Neural cell (in vitro differentiated cells): ENCODE measurements at regions not wholly inside any gene's neighbourhood (a gene's known extent, or its start where the extent isn't known, plus 50 kb on each side); places are given as distances from the start of the nearest gene placed in this dataset.

Source experiments
- H2AFZ ChIP-seq: fragments of 200-600, 300-800 bp; sonication (generic), shearing (Covaris generic); 2 replicates; pipeline ENCODE4 v1.6.0; 2014; ENCODE audit warnings: low read depth, mild to moderate bottlenecking, antibody characterized with exemption, low read length, moderate library complexity
- H3F3A ChIP-seq: fragments of 200-600 bp; shearing (Covaris generic); 2 replicates; pipeline ENCODE4 v1.6.1; 2016; ENCODE audit warnings: mild to moderate bottlenecking, moderate library complexity, mixed read lengths, antibody characterized with exemption, low read length; ENCODE audit not compliant: insufficient read depth, poor library complexity, severe bottlenecking
- H3K27ac ChIP-seq: fragments of 200-600, 300-800 bp; sonication (generic), shearing (Covaris generic); 2 replicates; pipeline ENCODE4 v1.5.1; 2014; ENCODE audit warnings: mild to moderate bottlenecking, low read length, moderate library complexity
- H3K27me3 ChIP-seq: fragments of 300-800, 200-600 bp; sonication (generic), shearing (Covaris generic); 2 replicates; pipeline ENCODE4 v1.6.0; 2014; ENCODE audit warnings: mild to moderate bottlenecking, low read depth, low read length, moderate library complexity; ENCODE audit not compliant: insufficient read depth
- H3K36me3 ChIP-seq: fragments of 300-800, 200-600 bp; sonication (generic), shearing (Covaris generic); 2 replicates; pipeline ENCODE4 v1.5.1; 2014; ENCODE audit warnings: mild to moderate bottlenecking, antibody characterized with exemption, low read length, moderate library complexity; ENCODE audit not compliant: insufficient read depth
- H3K4me2 ChIP-seq: fragments of 300-800, 200-600 bp; sonication (generic), shearing (Covaris generic); 2 replicates; pipeline ENCODE4 v1.6.0; 2014; ENCODE audit warnings: mild to moderate bottlenecking, low read length
- H3K4me3 ChIP-seq: fragments of 300-800, 200-600 bp; sonication (generic), shearing (Covaris generic); 2 replicates; pipeline ENCODE4 v1.5.1; 2014; ENCODE audit warnings: mild to moderate bottlenecking, low read length, moderate library complexity
- H3K79me2 ChIP-seq: fragments of 200-600 bp; shearing (Covaris generic); replicated peaks from 2 replicates; pipeline ENCODE4 v1.6.0; 2014; ENCODE audit warnings: mild to moderate bottlenecking, low read length, moderate library complexity; ENCODE audit not compliant: insufficient read depth
- H3K9ac ChIP-seq: fragments of 300-800, 200-600 bp; sonication (generic), shearing (Covaris generic); 2 replicates; pipeline ENCODE4 v1.6.1; 2016; ENCODE audit warnings: mild to moderate bottlenecking, low read length, mixed read lengths
- H3K9me2 ChIP-seq: fragments of 200-600 bp; shearing (Covaris generic); 2 replicates; pipeline ENCODE4 v1.6.1; 2016; ENCODE audit warnings: mild to moderate bottlenecking, low read length, mixed read lengths; ENCODE audit not compliant: insufficient read depth
- H3K9me3 ChIP-seq: fragments of 200-600, 300-800 bp; sonication (generic), shearing (Covaris generic); 2 replicates; pipeline ENCODE4 v1.6.1; 2016; ENCODE audit warnings: mild to moderate bottlenecking, mixed run types, low read length, moderate library complexity, mixed read lengths
- H4K20me1 ChIP-seq: fragments of 200-600 bp; shearing (Covaris generic); 2 replicates; pipeline ENCODE4 v1.6.1; 2016; ENCODE audit warnings: mild to moderate bottlenecking, mixed run types; ENCODE audit not compliant: insufficient read depth
- CTCF ChIP-seq: fragments of 450-650 bp; IDR thresholded peaks from 2 replicates; pipeline ENCODE4 v1.5.1; 2014; ENCODE audit warnings: antibody characterized with exemption, mild to moderate bottlenecking, moderate library complexity; ENCODE audit not compliant: poor library complexity, severe bottlenecking
- EP300 ChIP-seq: fragments of 450-650 bp; conservative IDR thresholded peaks from 2 replicates; pipeline ENCODE4 v1.6.1; 2014; ENCODE audit warnings: antibody characterized with exemption, mild to moderate bottlenecking, moderate library complexity; ENCODE audit not compliant: poor library complexity, severe bottlenecking
- EZH2 ChIP-seq: fragments of 200-600, 300-800 bp; shearing (Covaris generic), sonication (generic); IDR thresholded peaks from 2 replicates; pipeline ENCODE4 v1.6.1; 2014; ENCODE audit warnings: antibody characterized with exemption, low read length, borderline replicate concordance, mild to moderate bottlenecking; ENCODE audit not compliant: insufficient read depth, poor library complexity, severe bottlenecking
- MXI1 ChIP-seq: fragments of 450-650 bp; conservative IDR thresholded peaks from 2 replicates; pipeline ENCODE4 v1.6.1; 2014; ENCODE audit warnings: antibody characterized with exemption, mild to moderate bottlenecking; ENCODE audit not compliant: poor library complexity, severe bottlenecking
- POLR2AphosphoS5 ChIP-seq: IDR thresholded peaks from 2 replicates; pipeline ENCODE4 v1.6.1; 2012
- RAD21 ChIP-seq: fragments of 450-650 bp; conservative IDR thresholded peaks from 2 replicates; pipeline ENCODE4 v1.6.1; 2014; ENCODE audit warnings: antibody characterized with exemption, mild to moderate bottlenecking, moderate library complexity
- REST ChIP-seq: IDR thresholded peaks from 2 replicates; pipeline ENCODE4 v1.6.1; 2012; ENCODE audit warnings: borderline replicate concordance
- SMC3 ChIP-seq: fragments of 450-650 bp; conservative IDR thresholded peaks from 2 replicates; pipeline ENCODE4 v1.6.1; 2014; ENCODE audit warnings: antibody characterized with exemption, mild to moderate bottlenecking, moderate library complexity; ENCODE audit not compliant: poor library complexity
- TAF1 ChIP-seq: IDR thresholded peaks from 2 replicates; pipeline ENCODE4 v1.6.1; 2012; ENCODE audit warnings: low read depth

GRCh38 chr1:56132520-56132919 lies 446.8 kb downstream of the PLPP3 start:
- no peaks in the 10 kb centered on the region for H3K79me2 ChIP-seq
- H4K20me1 ChIP-seq = no peaks in the 10 kb centered on the region
- no peak for TF ChIP-seq TAF1
- H3K36me3 ChIP-seq = no peaks in the 10 kb centered on the region
- no peak overlapping the region for H3K9ac ChIP-seq
- H3F3A ChIP-seq = no peaks in the 10 kb centered on the region
- no peaks in the 10 kb centered on the region for H3K27me3 ChIP-seq
- no peak overlapping the region for H2AFZ ChIP-seq
- H3K9me2 ChIP-seq = no peaks in the 10 kb centered on the region
- no peak overlapping the region for H3K4me2 ChIP-seq
- H3K27ac ChIP-seq = no peak overlapping the region
- H3K9me3 ChIP-seq = no peaks in the 10 kb centered on the region
- no peak overlapping the region for H3K4me3 ChIP-seq

DNA sequence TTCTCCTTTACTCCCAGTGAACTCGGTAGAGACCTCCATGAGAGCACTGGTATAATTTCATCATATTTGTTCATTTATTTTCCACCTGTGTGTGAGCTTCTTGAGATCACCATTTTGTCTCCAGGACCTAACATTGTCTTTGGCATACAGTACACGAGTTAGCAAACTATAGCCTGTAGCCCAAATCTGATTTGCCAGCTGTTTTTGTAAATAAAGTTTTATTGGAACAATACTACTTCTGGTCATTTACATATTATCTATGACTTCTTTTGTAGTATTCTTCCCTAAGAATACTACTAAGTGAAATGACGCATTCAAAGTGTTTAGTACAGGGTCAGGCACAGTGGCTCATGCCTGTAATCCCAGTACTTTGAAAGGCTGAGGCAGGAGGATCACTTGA lies 449.5 kb downstream of the PLPP3 start:
- Histone ChIP-seq H2AFZ (no peak overlapping the region), H3K9ac (no peak overlapping the region), H3K4me2 (no peak overlapping the region), H3K79me2 (no peaks in the 10 kb centered on the region), H3K27me3 (no peaks in the 10 kb centered on the region), H3K27ac (no peak overlapping the region), H4K20me1 (no peaks in the 10 kb centered on the region), H3K4me3 (no peak overlapping the region), H3K9me3 (no peaks in the 10 kb centered on the region), H3K36me3 (no peaks in the 10 kb centered on the region), H3F3A (no peaks in the 10 kb centered on the region), H3K9me2 (no peaks in the 10 kb centered on the region)
- TF ChIP-seq SMC3 (no peak), POLR2AphosphoS5 (no peak), EP300 (no peak), MXI1 (no peak), RAD21 (no peak), REST (no peak), CTCF (no peak), EZH2 (no peak), TAF1 (no peak)

DNA sequence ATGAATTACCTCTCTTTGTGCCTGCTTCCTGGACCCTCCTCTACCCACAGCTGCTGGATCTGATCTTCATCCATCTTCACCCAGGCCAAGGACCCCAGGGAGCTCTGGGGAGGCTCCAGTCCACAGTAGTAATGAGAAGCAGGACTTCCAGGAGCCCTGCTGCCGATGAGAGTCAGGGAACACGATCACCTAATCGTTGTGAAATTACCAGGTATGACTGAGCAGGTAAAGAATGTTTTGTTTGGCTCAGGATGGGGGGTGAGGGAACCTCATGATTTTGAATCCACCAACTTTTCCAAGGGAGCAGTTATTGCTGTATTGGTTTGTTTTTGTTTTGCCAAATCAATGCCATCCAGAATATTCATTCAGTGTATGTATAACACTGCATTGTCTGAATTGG lies 454.0 kb downstream of the PLPP3 start:
- Histone ChIP-seq H3K36me3 (no peaks in the 10 kb centered on the region), H3K4me3 (no peak overlapping the region), H3K9me2 (no peaks in the 10 kb centered on the region), H4K20me1 (no peaks in the 10 kb centered on the region), H3K4me2 (no peak overlapping the region), H3K79me2 (no peaks in the 10 kb centered on the region), H3F3A (no peaks in the 10 kb centered on the region), H3K27me3 (no peaks in the 10 kb centered on the region), H3K9me3 (no peaks in the 10 kb centered on the region), H3K27ac (no peak overlapping the region), H3K9ac (no peak overlapping the region), H2AFZ (no peak overlapping the region)
- TF ChIP-seq EZH2 = no peak
- TF ChIP-seq POLR2AphosphoS5 = no peak
